Neural cell (in vitro differentiated cells): ENCODE measurements at regions not wholly inside any gene's neighbourhood (a gene's known extent, or its start where the extent isn't known, plus 50 kb on each side); places are given as distances from the start of the nearest gene placed in this dataset.

Experiments used
- H2AFZ ChIP-seq: fragments of 200-600, 300-800 bp; sonication (generic), shearing (Covaris generic); 2 replicates; pipeline ENCODE4 v1.6.0; 2014; ENCODE audit warnings: low read depth, mild to moderate bottlenecking, antibody characterized with exemption, low read length, moderate library complexity
- H3F3A ChIP-seq: fragments of 200-600 bp; shearing (Covaris generic); 2 replicates; pipeline ENCODE4 v1.6.1; 2016; ENCODE audit warnings: mild to moderate bottlenecking, moderate library complexity, mixed read lengths, antibody characterized with exemption, low read length; ENCODE audit not compliant: insufficient read depth, poor library complexity, severe bottlenecking
- H3K27ac ChIP-seq: fragments of 200-600, 300-800 bp; sonication (generic), shearing (Covaris generic); 2 replicates; pipeline ENCODE4 v1.5.1; 2014; ENCODE audit warnings: mild to moderate bottlenecking, low read length, moderate library complexity
- H3K27me3 ChIP-seq: fragments of 300-800, 200-600 bp; sonication (generic), shearing (Covaris generic); 2 replicates; pipeline ENCODE4 v1.6.0; 2014; ENCODE audit warnings: mild to moderate bottlenecking, low read depth, low read length, moderate library complexity; ENCODE audit not compliant: insufficient read depth
- H3K36me3 ChIP-seq: fragments of 300-800, 200-600 bp; sonication (generic), shearing (Covaris generic); 2 replicates; pipeline ENCODE4 v1.5.1; 2014; ENCODE audit warnings: mild to moderate bottlenecking, antibody characterized with exemption, low read length, moderate library complexity; ENCODE audit not compliant: insufficient read depth
- H3K4me2 ChIP-seq: fragments of 300-800, 200-600 bp; sonication (generic), shearing (Covaris generic); 2 replicates; pipeline ENCODE4 v1.6.0; 2014; ENCODE audit warnings: mild to moderate bottlenecking, low read length
- H3K4me3 ChIP-seq: fragments of 300-800, 200-600 bp; sonication (generic), shearing (Covaris generic); 2 replicates; pipeline ENCODE4 v1.5.1; 2014; ENCODE audit warnings: mild to moderate bottlenecking, low read length, moderate library complexity
- H3K79me2 ChIP-seq: fragments of 200-600 bp; shearing (Covaris generic); replicated peaks from 2 replicates; pipeline ENCODE4 v1.6.0; 2014; ENCODE audit warnings: mild to moderate bottlenecking, low read length, moderate library complexity; ENCODE audit not compliant: insufficient read depth
- H3K9ac ChIP-seq: fragments of 300-800, 200-600 bp; sonication (generic), shearing (Covaris generic); 2 replicates; pipeline ENCODE4 v1.6.1; 2016; ENCODE audit warnings: mild to moderate bottlenecking, low read length, mixed read lengths
- H3K9me2 ChIP-seq: fragments of 200-600 bp; shearing (Covaris generic); 2 replicates; pipeline ENCODE4 v1.6.1; 2016; ENCODE audit warnings: mild to moderate bottlenecking, low read length, mixed read lengths; ENCODE audit not compliant: insufficient read depth
- H3K9me3 ChIP-seq: fragments of 200-600, 300-800 bp; sonication (generic), shearing (Covaris generic); 2 replicates; pipeline ENCODE4 v1.6.1; 2016; ENCODE audit warnings: mild to moderate bottlenecking, mixed run types, low read length, moderate library complexity, mixed read lengths
- H4K20me1 ChIP-seq: fragments of 200-600 bp; shearing (Covaris generic); 2 replicates; pipeline ENCODE4 v1.6.1; 2016; ENCODE audit warnings: mild to moderate bottlenecking, mixed run types; ENCODE audit not compliant: insufficient read depth
- CTCF ChIP-seq: fragments of 450-650 bp; IDR thresholded peaks from 2 replicates; pipeline ENCODE4 v1.5.1; 2014; ENCODE audit warnings: antibody characterized with exemption, mild to moderate bottlenecking, moderate library complexity; ENCODE audit not compliant: poor library complexity, severe bottlenecking
- EP300 ChIP-seq: fragments of 450-650 bp; conservative IDR thresholded peaks from 2 replicates; pipeline ENCODE4 v1.6.1; 2014; ENCODE audit warnings: antibody characterized with exemption, mild to moderate bottlenecking, moderate library complexity; ENCODE audit not compliant: poor library complexity, severe bottlenecking
- EZH2 ChIP-seq: fragments of 200-600, 300-800 bp; shearing (Covaris generic), sonication (generic); IDR thresholded peaks from 2 replicates; pipeline ENCODE4 v1.6.1; 2014; ENCODE audit warnings: antibody characterized with exemption, low read length, borderline replicate concordance, mild to moderate bottlenecking; ENCODE audit not compliant: insufficient read depth, poor library complexity, severe bottlenecking
- MXI1 ChIP-seq: fragments of 450-650 bp; conservative IDR thresholded peaks from 2 replicates; pipeline ENCODE4 v1.6.1; 2014; ENCODE audit warnings: antibody characterized with exemption, mild to moderate bottlenecking; ENCODE audit not compliant: poor library complexity, severe bottlenecking
- POLR2AphosphoS5 ChIP-seq: IDR thresholded peaks from 2 replicates; pipeline ENCODE4 v1.6.1; 2012
- RAD21 ChIP-seq: fragments of 450-650 bp; conservative IDR thresholded peaks from 2 replicates; pipeline ENCODE4 v1.6.1; 2014; ENCODE audit warnings: antibody characterized with exemption, mild to moderate bottlenecking, moderate library complexity
- SMC3 ChIP-seq: fragments of 450-650 bp; conservative IDR thresholded peaks from 2 replicates; pipeline ENCODE4 v1.6.1; 2014; ENCODE audit warnings: antibody characterized with exemption, mild to moderate bottlenecking, moderate library complexity; ENCODE audit not compliant: poor library complexity
- TAF1 ChIP-seq: IDR thresholded peaks from 2 replicates; pipeline ENCODE4 v1.6.1; 2012; ENCODE audit warnings: low read depth
- TF ChIP-seq, protein P1 (sequence below): IDR thresholded peaks from 2 replicates; pipeline ENCODE4 v1.6.1; 2012; ENCODE audit warnings: borderline replicate concordance

DNA sequence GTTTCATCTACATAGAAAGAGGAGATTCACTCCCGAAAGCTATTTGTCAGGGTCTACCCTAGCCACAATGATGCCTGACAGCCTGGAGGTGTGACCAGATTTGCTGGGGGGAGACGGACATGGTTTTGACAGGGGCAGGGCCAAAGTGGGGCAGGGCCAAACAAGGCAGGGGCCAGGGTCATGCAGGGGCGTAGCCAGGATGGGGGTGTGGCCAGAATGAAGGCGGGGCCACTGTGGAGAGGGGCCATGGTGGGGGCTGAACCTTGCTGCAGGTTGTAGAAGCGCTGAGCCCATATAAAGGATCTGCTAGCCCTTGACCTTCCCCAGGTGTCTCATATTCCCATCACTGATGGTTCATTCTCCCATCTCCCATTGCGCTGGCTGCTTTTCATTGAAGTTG is 184.1 kb upstream of the SULF2 start:
- H3K27ac ChIP-seq: no peak overlapping the region
- H4K20me1 ChIP-seq: no peaks in the 10 kb centered on the region
- H3K9ac ChIP-seq: no peak overlapping the region
- H3F3A ChIP-seq: no peaks in the 10 kb centered on the region
- no peaks in the 10 kb centered on the region for H3K9me2 ChIP-seq
- no peak overlapping the region for H3K4me3 ChIP-seq
- no peaks in the 10 kb centered on the region for H3K36me3 ChIP-seq
- TF ChIP-seq EZH2 (no peak), EP300 (no peak), TAF1 (no peak), SMC3 (no peak), POLR2AphosphoS5 (no peak), RAD21 (no peak), MXI1 (no peak), CTCF (no peak)
- TF ChIP-seq, protein P1, sequence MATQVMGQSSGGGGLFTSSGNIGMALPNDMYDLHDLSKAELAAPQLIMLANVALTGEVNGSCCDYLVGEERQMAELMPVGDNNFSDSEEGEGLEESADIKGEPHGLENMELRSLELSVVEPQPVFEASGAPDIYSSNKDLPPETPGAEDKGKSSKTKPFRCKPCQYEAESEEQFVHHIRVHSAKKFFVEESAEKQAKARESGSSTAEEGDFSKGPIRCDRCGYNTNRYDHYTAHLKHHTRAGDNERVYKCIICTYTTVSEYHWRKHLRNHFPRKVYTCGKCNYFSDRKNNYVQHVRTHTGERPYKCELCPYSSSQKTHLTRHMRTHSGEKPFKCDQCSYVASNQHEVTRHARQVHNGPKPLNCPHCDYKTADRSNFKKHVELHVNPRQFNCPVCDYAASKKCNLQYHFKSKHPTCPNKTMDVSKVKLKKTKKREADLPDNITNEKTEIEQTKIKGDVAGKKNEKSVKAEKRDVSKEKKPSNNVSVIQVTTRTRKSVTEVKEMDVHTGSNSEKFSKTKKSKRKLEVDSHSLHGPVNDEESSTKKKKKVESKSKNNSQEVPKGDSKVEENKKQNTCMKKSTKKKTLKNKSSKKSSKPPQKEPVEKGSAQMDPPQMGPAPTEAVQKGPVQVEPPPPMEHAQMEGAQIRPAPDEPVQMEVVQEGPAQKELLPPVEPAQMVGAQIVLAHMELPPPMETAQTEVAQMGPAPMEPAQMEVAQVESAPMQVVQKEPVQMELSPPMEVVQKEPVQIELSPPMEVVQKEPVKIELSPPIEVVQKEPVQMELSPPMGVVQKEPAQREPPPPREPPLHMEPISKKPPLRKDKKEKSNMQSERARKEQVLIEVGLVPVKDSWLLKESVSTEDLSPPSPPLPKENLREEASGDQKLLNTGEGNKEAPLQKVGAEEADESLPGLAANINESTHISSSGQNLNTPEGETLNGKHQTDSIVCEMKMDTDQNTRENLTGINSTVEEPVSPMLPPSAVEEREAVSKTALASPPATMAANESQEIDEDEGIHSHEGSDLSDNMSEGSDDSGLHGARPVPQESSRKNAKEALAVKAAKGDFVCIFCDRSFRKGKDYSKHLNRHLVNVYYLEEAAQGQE: no peak
- H3K9me3 ChIP-seq: no peaks in the 10 kb centered on the region
- H3K4me2 ChIP-seq: no peak overlapping the region
- H3K79me2 ChIP-seq: no peaks in the 10 kb centered on the region
- H3K27me3 ChIP-seq: no peaks in the 10 kb centered on the region
- H2AFZ ChIP-seq: no peak overlapping the region

GRCh38 chr20:47968541-47969310 is 183.4 kb upstream of the SULF2 start:
- H3F3A ChIP-seq: no peaks in the 10 kb centered on the region
- H3K4me3 ChIP-seq: no peak overlapping the region
- H3K9me3 ChIP-seq: no peaks in the 10 kb centered on the region
- H3K4me2 ChIP-seq: no peak overlapping the region
- no peak for TF ChIP-seq TAF1
- TF ChIP-seq, protein P1: no peak
- H2AFZ ChIP-seq: no peak overlapping the region
- no peaks in the 10 kb centered on the region for H3K79me2 ChIP-seq
- no peaks in the 10 kb centered on the region for H3K36me3 ChIP-seq
- no peaks in the 10 kb centered on the region for H3K9me2 ChIP-seq
- no peaks in the 10 kb centered on the region for H3K27me3 ChIP-seq
- H3K9ac ChIP-seq: no peak overlapping the region
- H4K20me1 ChIP-seq: no peaks in the 10 kb centered on the region
- no peak overlapping the region for H3K27ac ChIP-seq
